SK-N-SH (cell line): ENCODE measurements at regions not wholly inside any gene's neighbourhood (a gene's known extent, or its start where the extent isn't known, plus 50 kb on each side); places are given as distances from the start of the nearest gene placed in this dataset.

Source experiments
- CTCF ChIA-PET: fragments of 300-600, 350-600 bp; formaldehyde crosslinking; extraction: SDS; loops from one replicate; lab custom pipeline; 2021; lab: Yijun Ruan, JAX
- POLR2A ChIA-PET: fragments of 350-600 bp; sonication (Branson Sonifier 250); formaldehyde crosslinking; extraction: SDS; loops from one replicate; lab custom pipeline; 2020; ENCODE audit warnings: antibody characterized with exemption, inconsistent platforms; lab: Yijun Ruan, JAX
- DNase-seq: peaks from one replicate; pipeline ENCODE4 v3.0.0; 2012
- H2AFZ ChIP-seq: fragments of 200-600 bp; sonication (generic); 2 replicates; pipeline ENCODE4 v1.8.1; 2016; ENCODE audit warnings: antibody characterized with exemption, mild to moderate bottlenecking, low read depth
- H3F3A ChIP-seq: fragments of 200-600 bp; sonication (generic); replicated peaks from 2 replicates; pipeline ENCODE3; 2016; ENCODE audit warnings: antibody characterized with exemption, mild to moderate bottlenecking; ENCODE audit not compliant: insufficient read depth
- H3K27ac ChIP-seq, 2 experiments: fragments of 200-500 bp in 1 of 2; fragments of 200-600 bp in 1 of 2; sonication (Bioruptor generic) in 1 of 2; sonication (generic), shearing (Covaris generic) in 1 of 2; 2 replicates each; pipeline versions ENCODE4 v1.5.1 to v1.6.1; 2014 to 2016; ENCODE audit warnings: low read depth in 2 of 2, inconsistent platforms in 1 of 2, low read length in 1 of 2, mild to moderate bottlenecking in 1 of 2, mixed read lengths in 1 of 2
- H3K27me3 ChIP-seq: fragments of 200-600 bp; sonication (generic), shearing (Covaris generic); 2 replicates; pipeline ENCODE4 v1.6.1; 2016; ENCODE audit warnings: mixed run types; ENCODE audit not compliant: insufficient read depth
- H3K36me3 ChIP-seq, 2 experiments: fragments of 200-500 bp in 1 of 2; fragments of 200-600 bp in 1 of 2; sonication (Bioruptor generic) in 1 of 2; sonication (generic) in 1 of 2; replicated peaks in 1 of 2; 2 replicates each; pipeline versions ENCODE3 to v1.5.1; 2014 to 2016; ENCODE audit warnings: low read length in 1 of 2, mild to moderate bottlenecking in 1 of 2; ENCODE audit not compliant: insufficient read depth in 2 of 2, control insufficient read depth in 1 of 2
- H3K4me1 ChIP-seq, 2 experiments: fragments of 200-500 bp in 1 of 2; fragments of 200-600 bp in 1 of 2; sonication (Bioruptor generic) in 1 of 2; sonication (generic), shearing (Covaris generic) in 1 of 2; 2 replicates each; pipeline versions ENCODE4 v1.5.1 to v1.6.1; 2014 to 2016; ENCODE audit warnings: low read depth in 1 of 2, low read length in 1 of 2, mixed run types in 1 of 2; ENCODE audit not compliant: insufficient read depth in 2 of 2, control insufficient read depth in 1 of 2
- H3K4me2 ChIP-seq: fragments of 200-600 bp; sonication (generic), shearing (Covaris generic); 2 replicates; pipeline ENCODE4 v1.6.1; 2017; ENCODE audit warnings: mixed run types
- H3K4me3 ChIP-seq, 2 experiments: fragments of 200-500 bp in 1 of 2; fragments of 200-600 bp in 1 of 2; sonication (Bioruptor generic) in 1 of 2; sonication (generic), shearing (Covaris generic) in 1 of 2; 2 replicates each; pipeline versions ENCODE4 v1.5.1 to v1.8.1; 2014 to 2016; ENCODE audit warnings: low read depth in 2 of 2, inconsistent platforms in 1 of 2, low read length in 1 of 2, mild to moderate bottlenecking in 1 of 2, mixed read lengths in 1 of 2, moderate library complexity in 1 of 2
- H3K79me2 ChIP-seq: fragments of 200-600 bp; sonication (generic); 2 replicates; pipeline ENCODE4 v1.8.1; 2017; ENCODE audit warnings: mild to moderate bottlenecking; ENCODE audit not compliant: insufficient read depth
- H3K9ac ChIP-seq: fragments of 200-600 bp; sonication (generic); 2 replicates; pipeline ENCODE4 v1.6.1; 2017; ENCODE audit warnings: mixed run types
- H3K9me2 ChIP-seq: fragments of 200-600 bp; sonication (generic); 2 replicates; pipeline ENCODE4 v1.6.1; 2017; ENCODE audit warnings: mixed run types
- H3K9me3 ChIP-seq: fragments of 200-600 bp; sonication (generic); 2 replicates; pipeline ENCODE4 v1.6.1; 2017; ENCODE audit warnings: mixed run types, mild to moderate bottlenecking, moderate library complexity
- H4K20me1 ChIP-seq: fragments of 200-600 bp; sonication (generic); 2 replicates; pipeline ENCODE4 v1.6.1; 2017; ENCODE audit warnings: mild to moderate bottlenecking, mixed run types; ENCODE audit not compliant: insufficient read depth
- CTCF ChIP-seq: fragments of 200-600 bp; sonication (generic); IDR thresholded peaks from 2 replicates; pipeline ENCODE4 v1.6.1; 2017; ENCODE audit warnings: antibody characterized with exemption, mild to moderate bottlenecking, moderate library complexity
- FOSL2 ChIP-seq: IDR thresholded peaks from 2 replicates; pipeline ENCODE4 v1.4.0; 2012; ENCODE audit warnings: low read depth, mild to moderate bottlenecking, moderate library complexity, borderline replicate concordance
- FOXJ3 ChIP-seq: sonication (generic); formaldehyde crosslinking; IDR thresholded peaks from 2 replicates; pipeline ENCODE4 v1.5.1; 2020; ENCODE audit warnings: mild to moderate bottlenecking, missing genetic modification reagents
- FOXM1 ChIP-seq: IDR thresholded peaks from 2 replicates; pipeline ENCODE4 v1.4.0; 2012; ENCODE audit warnings: low read depth, mild to moderate bottlenecking
- MAX ChIP-seq: IDR thresholded peaks from 2 replicates; pipeline ENCODE4 v1.4.0; 2012; ENCODE audit warnings: low read depth
- MXI1 ChIP-seq: IDR thresholded peaks from 2 replicates; pipeline ENCODE4 v1.6.1; 2012; ENCODE audit warnings: mild to moderate bottlenecking, low read depth, low read length, improper control_type of control experiment
- NFIC ChIP-seq: IDR thresholded peaks from 2 replicates; pipeline ENCODE4 v1.4.0; 2012; ENCODE audit warnings: borderline replicate concordance
- POLR2AphosphoS5 ChIP-seq: IDR thresholded peaks from 2 replicates; pipeline ENCODE4 v1.6.1; 2012; ENCODE audit warnings: low read depth, low read length
- RAD21 ChIP-seq: IDR thresholded peaks from 2 replicates; pipeline ENCODE4 v1.6.1; 2012; ENCODE audit warnings: mild to moderate bottlenecking, low read length
- RCOR1 ChIP-seq: fragments of 150-350 bp; IDR thresholded peaks from 2 replicates; pipeline ENCODE4 v1.6.1; 2017; ENCODE audit warnings: antibody characterized with exemption, low read length
- RFX5 ChIP-seq: IDR thresholded peaks from 2 replicates; pipeline ENCODE4 v1.6.1; 2012; ENCODE audit warnings: mild to moderate bottlenecking, improper control_type of control experiment, low read length
- RXRA ChIP-seq: IDR thresholded peaks from 2 replicates; pipeline ENCODE4 v1.4.0; 2012; ENCODE audit warnings: low read depth, mild to moderate bottlenecking, borderline replicate concordance
- SIN3A ChIP-seq: IDR thresholded peaks from 2 replicates; pipeline ENCODE4 v1.6.1; 2012; ENCODE audit warnings: low read depth, mild to moderate bottlenecking, low read length, moderate library complexity, borderline replicate concordance
- SMC3 ChIP-seq: IDR thresholded peaks from 2 replicates; pipeline ENCODE4 v1.6.1; 2012; ENCODE audit warnings: low read depth, low read length, improper control_type of control experiment
- TAF1 ChIP-seq: IDR thresholded peaks from 2 replicates; pipeline ENCODE4 v1.6.1; 2012; ENCODE audit warnings: low read depth, mild to moderate bottlenecking, low read length, moderate library complexity, borderline replicate concordance
- TEAD4 ChIP-seq: IDR thresholded peaks from 2 replicates; pipeline ENCODE4 v1.4.0; 2012; ENCODE audit warnings: mild to moderate bottlenecking, borderline replicate concordance; ENCODE audit not compliant: insufficient read depth
- USF1 ChIP-seq: IDR thresholded peaks from 2 replicates; pipeline ENCODE4 v1.4.0; 2012; ENCODE audit warnings: low read depth, borderline replicate concordance
- WGBS: methylation state at CpG from one replicate; pipeline ENCODE4 v1.1.6; 2017; ENCODE audit warnings: low lambda C conversion rate; 5-methylcytosine and 5-hydroxymethylcytosine counted together

- Histone ChIP-seq H3K9ac (no peak overlapping the region), H4K20me1 (no peaks in the 10 kb centered on the region), H3F3A (no peaks in the 10 kb centered on the region), H2AFZ (no peak overlapping the region), H3K36me3 (no peaks in the 10 kb centered on the region), H3K9me3 (no peaks in the 10 kb centered on the region), H3K27ac (no peak overlapping the region), H3K4me3 (no peak overlapping the region), H3K4me2 (no peak overlapping the region), H3K4me1 (no peaks in the 10 kb centered on the region; a peak in 2 of 4 replicates), H3K9me2 (no peaks in the 10 kb centered on the region), H3K27me3 (no peaks in the 10 kb centered on the region), H3K79me2 (no peaks in the 10 kb centered on the region)
- DNase-seq, result no peak
- POLR2A ChIA-PET, result no interaction called here
- TF ChIP-seq FOXJ3 (CRISPR knock-in tag) (no peak), RXRA (no peak), NFIC (no peak), TAF1 (no peak), MAX (no peak), MXI1 (no peak), FOXM1 (no peak), RCOR1 (no peak), POLR2AphosphoS5 (no peak)
- WGBS, result 73% methylated on average over 1 of the region's 1 CpG
- CTCF ChIA-PET, result no interaction called here
Measured at GRCh38 chr4:89413518-89413917, 105.9 kb upstream of the GPRIN3 start.

- Histone ChIP-seq H3K4me3 (no peak overlapping the region), H3F3A (no peaks in the 10 kb centered on the region), H3K9ac (no peak overlapping the region), H3K79me2 (no peaks in the 10 kb centered on the region), H3K27me3 (no peaks in the 10 kb centered on the region), H4K20me1 (no peaks in the 10 kb centered on the region), H2AFZ (no peak overlapping the region), H3K36me3 (no peaks in the 10 kb centered on the region), H3K4me2 (no peak overlapping the region), H3K9me2 (no peaks in the 10 kb centered on the region), H3K4me1 (no peaks in the 10 kb centered on the region; a peak in 2 of 4 replicates), H3K27ac (no peak overlapping the region), H3K9me3 (no peaks in the 10 kb centered on the region)
- no peak for DNase-seq
- 50% methylated on average over 6 of the region's 6 CpGs for WGBS
- ChIA-PET POLR2A (no interaction called here), CTCF (interaction anchor here (0.7 kb wide), 1 partner anchor 185 kb away, joined by 3 read pairs; no protein-coding TSS in a partner anchor)
- TF ChIP-seq TEAD4, result no peak
- no peak for TF ChIP-seq SIN3A
Measured at GRCh38 chr4:89411539-89412309, 104.1 kb upstream of the GPRIN3 start.

- Histone ChIP-seq H3K36me3 (no peaks in the 10 kb centered on the region), H3K9me3 (no peaks in the 10 kb centered on the region), H3K27me3 (no peaks in the 10 kb centered on the region), H3K4me3 (no peak overlapping the region), H3K9ac (no peak overlapping the region), H3K79me2 (no peaks in the 10 kb centered on the region), H3K9me2 (no peaks in the 10 kb centered on the region), H3K4me1 (no peaks in the 10 kb centered on the region; a peak in 2 of 4 replicates), H4K20me1 (no peaks in the 10 kb centered on the region), H3F3A (no peaks in the 10 kb centered on the region), H2AFZ (peak overlapping the region; percentile 11; the same call in 1 of the 2 replicates), H3K27ac (no peak overlapping the region), H3K4me2 (0 out of 2 replicates have a peak overlapping the region, but pooled peaks have one; percentile 8)
- 17% methylated on average over 1 of the region's 1 CpG for WGBS
- ChIA-PET CTCF (no interaction called here), POLR2A (no interaction called here)
- no peak for DNase-seq
- TF ChIP-seq RAD21 (no peak), TEAD4 (no peak), RXRA (no peak), MXI1 (no peak), NFIC (no peak), USF1 (no peak), FOSL2 (no peak), RFX5 (no peak), MAX (no peak), TAF1 (no peak), SMC3 (no peak), CTCF (no peak)
Measured at GRCh38 chr4:89410687-89411086, 103.1 kb upstream of the GPRIN3 start.
